Uterus (tissue), 2 donors: ENCODE measurements at regions not wholly inside any gene's neighbourhood (a gene's known extent, or its start where the extent isn't known, plus 50 kb on each side); places are given as distances from the start of the nearest gene placed in this dataset.

ENCODE experiments used
- POLR2A ChIP-seq, 2 donors: fragments of 450-650 bp; IDR thresholded peaks; one replicate each; pipeline ENCODE4 v1.6.1; 2016; ENCODE audit warnings: antibody characterized with exemption in 2 of 2, mild to moderate bottlenecking in 1 of 2, moderate library complexity in 1 of 2
- TF ChIP-seq, protein P1 (sequence below), 4 experiments: fragments of 200-600 bp in 2 of 4; fragments of 450-650 bp in 2 of 4; sonication (generic) in 2 of 4; IDR thresholded peaks; one replicate each; pipeline ENCODE4 v1.5.1; 2016 to 2019; ENCODE audit warnings: antibody characterized with exemption in 4 of 4, mild to moderate bottlenecking in 2 of 4, moderate library complexity in 1 of 4

DNA sequence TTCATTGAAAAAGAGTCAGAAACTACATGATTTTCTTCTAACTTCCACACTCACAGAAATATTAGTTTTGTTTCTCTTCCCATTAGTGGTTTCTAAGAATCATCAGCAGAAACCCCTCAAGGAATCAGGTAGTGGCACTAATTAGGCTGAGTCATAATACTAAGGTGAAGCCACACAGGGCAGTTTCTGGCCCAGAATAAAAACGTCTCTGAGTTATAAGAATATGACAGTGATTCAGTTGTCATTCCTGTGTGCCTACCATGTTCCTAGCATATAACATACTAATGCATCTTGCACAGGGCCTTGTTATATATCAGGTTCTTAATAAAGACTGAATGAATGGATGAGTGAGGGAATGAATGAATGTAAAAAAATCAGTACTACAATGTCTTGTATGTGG lies 206.0 kb upstream of the PLEKHG7 start:
- no peak for TF ChIP-seq POLR2A (IDR thresholded peaks at IDR 0.05)
- TF ChIP-seq, protein P1, sequence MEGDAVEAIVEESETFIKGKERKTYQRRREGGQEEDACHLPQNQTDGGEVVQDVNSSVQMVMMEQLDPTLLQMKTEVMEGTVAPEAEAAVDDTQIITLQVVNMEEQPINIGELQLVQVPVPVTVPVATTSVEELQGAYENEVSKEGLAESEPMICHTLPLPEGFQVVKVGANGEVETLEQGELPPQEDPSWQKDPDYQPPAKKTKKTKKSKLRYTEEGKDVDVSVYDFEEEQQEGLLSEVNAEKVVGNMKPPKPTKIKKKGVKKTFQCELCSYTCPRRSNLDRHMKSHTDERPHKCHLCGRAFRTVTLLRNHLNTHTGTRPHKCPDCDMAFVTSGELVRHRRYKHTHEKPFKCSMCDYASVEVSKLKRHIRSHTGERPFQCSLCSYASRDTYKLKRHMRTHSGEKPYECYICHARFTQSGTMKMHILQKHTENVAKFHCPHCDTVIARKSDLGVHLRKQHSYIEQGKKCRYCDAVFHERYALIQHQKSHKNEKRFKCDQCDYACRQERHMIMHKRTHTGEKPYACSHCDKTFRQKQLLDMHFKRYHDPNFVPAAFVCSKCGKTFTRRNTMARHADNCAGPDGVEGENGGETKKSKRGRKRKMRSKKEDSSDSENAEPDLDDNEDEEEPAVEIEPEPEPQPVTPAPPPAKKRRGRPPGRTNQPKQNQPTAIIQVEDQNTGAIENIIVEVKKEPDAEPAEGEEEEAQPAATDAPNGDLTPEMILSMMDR (IDR thresholded peaks at IDR 0.05): no peak
